Spleen (tissue), 7 donors: ENCODE measurements at regions not wholly inside any gene's neighbourhood (a gene's known extent, or its start where the extent isn't known, plus 50 kb on each side); places are given as distances from the start of the nearest gene placed in this dataset.

Source experiments
- POLR2A ChIP-seq, 3 donors: fragments of 450-650 bp; IDR thresholded peaks; one replicate each; pipeline ENCODE4 v1.5.1; 2017; ENCODE audit warnings: antibody characterized with exemption in 3 of 3, mild to moderate bottlenecking in 1 of 3
- TF ChIP-seq, protein P1 (sequence below), 11 experiments: fragments of 200-600 bp in 7 of 11; fragments of 450-650 bp in 4 of 11; sonication (generic) in 4 of 11; IDR thresholded peaks in 8 of 11; conservative IDR thresholded peaks in 3 of 11; 1 replicate in 7 of 11; 2 replicates in 4 of 11; pipeline versions ENCODE4 v1.4.0 to v1.8.0; 2016 to 2021; ENCODE audit warnings: antibody characterized with exemption in 11 of 11, inconsistent platforms in 4 of 11, mild to moderate bottlenecking in 1 of 11
- donor health status: DM: no; HTN: no; CAD: no; lungs with moderate emphysema.
- donor health status: DM: no; HTN: no; CAD: no.
- donor health status: DM: no; HTN: no; CAD: no.

DNA sequence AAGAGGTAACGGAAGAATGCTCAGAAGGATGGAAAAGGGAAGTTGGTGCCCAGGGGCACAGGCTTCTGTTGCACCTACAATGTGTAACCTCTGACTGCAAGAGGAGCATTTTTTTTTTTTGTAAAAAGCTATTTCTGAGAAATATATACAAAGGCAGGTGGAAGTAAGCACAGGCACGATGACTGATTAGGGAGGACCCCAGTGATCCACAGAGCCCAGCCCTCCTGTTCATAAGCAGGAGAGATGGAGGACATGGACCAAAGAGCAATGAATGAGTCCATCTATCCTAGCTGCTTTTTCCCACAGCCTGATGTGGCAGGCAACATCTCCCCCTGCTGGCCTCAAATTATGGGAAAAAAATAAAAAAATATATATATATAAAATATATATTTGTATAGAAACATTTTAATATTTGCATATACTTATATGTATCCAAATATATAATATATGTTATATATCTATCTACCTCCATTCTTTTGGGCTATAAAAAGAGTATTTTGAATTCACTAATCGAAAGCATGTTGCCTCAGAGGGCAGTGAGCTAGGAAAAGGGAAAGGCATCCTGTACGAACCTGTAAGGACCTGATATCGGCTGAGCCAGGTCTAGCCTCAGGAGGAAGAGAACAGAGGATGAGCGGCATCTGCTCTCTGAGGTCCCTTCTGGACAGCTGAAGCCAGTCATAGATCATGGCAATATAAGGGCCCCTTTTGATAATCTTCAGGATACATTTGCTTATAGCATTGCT, 166.0 kb upstream of the STK17B start:
- TF ChIP-seq, protein P1, sequence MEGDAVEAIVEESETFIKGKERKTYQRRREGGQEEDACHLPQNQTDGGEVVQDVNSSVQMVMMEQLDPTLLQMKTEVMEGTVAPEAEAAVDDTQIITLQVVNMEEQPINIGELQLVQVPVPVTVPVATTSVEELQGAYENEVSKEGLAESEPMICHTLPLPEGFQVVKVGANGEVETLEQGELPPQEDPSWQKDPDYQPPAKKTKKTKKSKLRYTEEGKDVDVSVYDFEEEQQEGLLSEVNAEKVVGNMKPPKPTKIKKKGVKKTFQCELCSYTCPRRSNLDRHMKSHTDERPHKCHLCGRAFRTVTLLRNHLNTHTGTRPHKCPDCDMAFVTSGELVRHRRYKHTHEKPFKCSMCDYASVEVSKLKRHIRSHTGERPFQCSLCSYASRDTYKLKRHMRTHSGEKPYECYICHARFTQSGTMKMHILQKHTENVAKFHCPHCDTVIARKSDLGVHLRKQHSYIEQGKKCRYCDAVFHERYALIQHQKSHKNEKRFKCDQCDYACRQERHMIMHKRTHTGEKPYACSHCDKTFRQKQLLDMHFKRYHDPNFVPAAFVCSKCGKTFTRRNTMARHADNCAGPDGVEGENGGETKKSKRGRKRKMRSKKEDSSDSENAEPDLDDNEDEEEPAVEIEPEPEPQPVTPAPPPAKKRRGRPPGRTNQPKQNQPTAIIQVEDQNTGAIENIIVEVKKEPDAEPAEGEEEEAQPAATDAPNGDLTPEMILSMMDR (IDR thresholded peaks at IDR 0.05 in 8 of 11, conservative IDR thresholded peaks at IDR 0.05 in 3 of 11): peak in 7 of 11 experiments; percentile 15 to 54 (median 43)
- no peak for TF ChIP-seq POLR2A (IDR thresholded peaks at IDR 0.05)
